Right kidney (tissue), 1 donor: ENCODE measurements at regions not wholly inside any gene's neighbourhood (a gene's known extent, or its start where the extent isn't known, plus 50 kb on each side); places are given as distances from the start of the nearest gene placed in this dataset.

Experiments
- DNase-seq: peaks from one replicate; pipeline ENCODE4 v3.0.0-alpha.2; 2016

DNA sequence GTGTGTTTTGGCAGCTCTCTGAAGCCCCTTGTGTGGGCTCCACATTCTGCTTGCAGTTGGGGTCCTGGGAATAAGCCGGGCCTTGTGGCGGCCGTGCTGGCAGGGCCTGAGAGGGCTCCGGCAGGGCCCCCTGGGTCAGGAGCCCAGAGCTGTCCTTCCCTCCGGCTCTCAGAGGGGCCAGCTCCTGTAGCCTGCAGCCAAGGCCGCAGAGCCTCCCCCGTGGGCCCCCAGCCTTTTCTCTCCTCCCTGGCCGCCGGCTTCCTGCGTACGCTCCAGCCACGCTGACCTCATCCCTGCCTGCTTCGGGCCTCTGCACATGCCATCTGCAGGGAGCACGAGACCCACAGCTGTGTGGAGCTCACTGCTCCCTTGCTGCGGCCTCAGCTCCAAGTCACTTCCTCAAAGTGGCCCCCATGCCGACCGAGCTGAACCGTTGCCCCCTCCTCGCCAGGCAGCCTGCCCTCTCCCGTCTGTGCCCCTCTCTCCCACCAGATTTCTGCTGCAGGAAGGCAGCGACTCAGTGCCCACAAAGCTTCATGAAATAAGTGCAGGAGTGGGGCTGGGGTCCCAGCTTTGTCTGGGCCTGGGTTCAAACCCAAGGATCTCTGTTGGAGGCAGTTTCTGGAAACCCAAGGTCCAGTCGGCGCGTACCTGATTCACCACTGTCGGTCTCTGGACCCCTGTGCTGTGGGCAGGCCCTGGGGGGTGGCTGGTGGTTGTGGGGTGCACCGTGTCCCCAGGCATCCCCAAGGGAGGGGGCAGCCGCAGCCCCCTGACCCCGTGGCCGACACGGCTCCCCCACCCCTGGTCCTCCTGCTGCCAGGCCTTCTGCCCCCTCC, 57.1 kb upstream of the NKX1-1 start:
- peak; percentile 37 for DNase-seq

GRCh38 chr4:1462768-1463075, 56.5 kb upstream of the NKX1-1 start:
- DNase-seq, result no peak

DNA sequence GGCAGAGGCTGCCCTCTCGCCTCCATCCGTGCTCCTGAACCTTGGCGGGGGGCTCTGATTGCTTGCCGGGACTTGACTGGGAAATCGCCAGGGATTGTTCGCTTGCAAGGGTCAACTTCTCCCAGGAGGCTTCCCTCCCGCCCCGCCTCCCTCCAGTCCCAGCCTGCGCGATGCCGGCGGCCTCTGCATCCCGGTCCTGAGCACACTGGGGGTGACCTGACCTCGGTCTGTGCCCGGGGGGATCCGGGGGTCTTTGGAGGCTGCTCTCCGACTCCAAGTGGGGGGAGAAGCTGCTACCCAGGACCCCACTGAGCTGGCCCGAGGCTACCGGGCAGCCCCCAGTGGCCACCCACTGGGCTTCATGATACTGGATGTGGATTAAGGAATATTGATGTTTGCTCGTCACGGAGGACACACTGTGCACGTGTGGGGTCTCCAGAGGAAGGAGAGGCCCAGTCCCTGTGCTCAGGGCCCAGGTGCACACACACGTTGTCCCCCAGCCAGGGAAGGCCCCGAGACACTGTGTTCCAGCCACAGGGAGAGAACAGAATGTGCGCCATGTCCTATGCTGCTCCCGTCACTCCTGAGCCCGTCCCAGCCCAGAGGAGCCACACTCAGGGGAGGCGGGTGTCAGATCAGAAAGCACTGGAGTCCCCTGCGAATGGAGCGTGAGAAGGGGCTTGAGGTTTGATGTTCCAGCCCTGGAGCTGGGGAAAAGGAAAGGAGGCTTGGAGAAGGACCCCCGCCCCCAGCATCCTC, 55.9 kb upstream of the NKX1-1 start:
- no peak for DNase-seq

DNA sequence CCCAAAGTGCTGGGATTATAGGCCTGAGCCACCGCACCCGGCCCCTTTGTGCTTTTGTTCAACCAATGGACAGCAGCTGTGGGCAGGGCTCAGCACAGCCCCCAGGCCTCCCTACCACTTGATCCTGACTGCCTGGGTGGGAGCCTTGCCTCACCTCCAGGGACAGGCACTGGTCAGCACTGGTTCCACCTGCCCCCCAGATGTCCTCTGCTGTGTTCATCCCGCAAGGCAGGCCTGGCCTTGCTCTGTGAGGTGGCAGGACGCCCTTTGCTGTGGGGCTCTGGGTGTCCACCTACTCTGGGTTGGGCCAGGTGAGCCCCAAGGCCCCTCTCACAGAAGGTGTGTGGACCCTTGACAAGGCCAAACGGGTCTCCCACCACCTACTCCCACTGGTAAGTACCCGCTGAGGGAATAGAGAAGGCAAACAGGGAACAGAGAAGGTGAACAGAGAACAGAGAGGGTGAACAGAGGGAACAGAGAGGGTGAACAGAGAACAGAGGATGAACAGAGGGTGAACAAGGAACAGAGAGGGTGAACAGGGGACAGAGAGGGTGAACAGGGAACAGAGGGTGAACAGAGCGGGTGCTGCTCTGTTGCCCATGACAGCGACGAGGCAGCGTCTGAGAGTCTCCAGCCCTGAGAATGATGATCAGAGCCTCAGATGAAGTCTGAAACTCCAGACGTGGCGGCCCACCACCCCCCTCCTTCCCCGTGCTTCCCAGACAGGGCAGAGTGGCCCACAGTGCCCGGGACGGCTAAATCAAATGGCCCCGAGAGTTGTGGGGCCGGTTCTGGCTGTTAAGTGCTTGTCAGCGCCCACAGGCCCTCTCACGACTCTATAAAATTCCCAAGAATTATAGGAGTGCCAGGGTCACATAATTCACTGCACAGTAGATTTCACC, 55.0 kb upstream of the NKX1-1 start:
- no peak for DNase-seq

DNA sequence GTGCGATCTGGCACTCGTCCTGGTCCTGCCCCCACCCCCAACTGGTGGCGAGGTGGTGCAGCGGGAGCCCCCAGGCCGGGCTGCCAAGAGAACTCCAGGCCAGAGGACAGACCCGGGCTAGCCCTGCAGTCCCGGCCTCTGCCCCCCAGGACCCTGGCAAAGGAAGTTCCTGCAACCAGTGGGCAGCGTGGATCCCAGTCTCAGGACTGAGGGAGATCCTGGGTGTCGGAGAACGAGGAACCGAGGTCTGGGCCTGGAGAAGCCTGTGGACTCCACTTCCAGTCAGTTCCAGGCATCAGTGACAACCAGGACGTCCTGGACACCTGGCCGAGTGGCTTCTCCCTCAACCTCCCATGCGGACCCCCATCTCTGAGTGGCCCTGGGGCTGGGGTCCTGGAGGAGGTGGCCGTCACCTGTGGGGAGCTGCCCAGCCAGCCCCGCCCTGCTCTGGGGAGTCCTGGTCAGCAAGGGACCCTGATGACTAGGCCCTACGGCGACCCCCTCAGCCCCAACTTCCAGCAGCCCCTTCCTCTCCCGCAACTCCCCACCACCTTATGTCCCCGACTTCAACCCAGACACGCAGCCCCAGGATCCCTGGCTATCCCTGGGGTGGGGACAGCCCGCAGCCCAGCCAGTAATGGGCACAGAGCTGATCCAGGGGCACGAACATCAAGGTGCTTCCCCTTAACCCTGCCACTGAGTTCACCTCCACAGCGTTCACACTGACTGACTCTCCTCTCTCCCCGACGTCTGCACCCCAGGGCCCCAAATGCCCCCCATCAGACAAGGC, 53.7 kb upstream of the NKX1-1 start:
- DNase-seq, result no peak

DNA sequence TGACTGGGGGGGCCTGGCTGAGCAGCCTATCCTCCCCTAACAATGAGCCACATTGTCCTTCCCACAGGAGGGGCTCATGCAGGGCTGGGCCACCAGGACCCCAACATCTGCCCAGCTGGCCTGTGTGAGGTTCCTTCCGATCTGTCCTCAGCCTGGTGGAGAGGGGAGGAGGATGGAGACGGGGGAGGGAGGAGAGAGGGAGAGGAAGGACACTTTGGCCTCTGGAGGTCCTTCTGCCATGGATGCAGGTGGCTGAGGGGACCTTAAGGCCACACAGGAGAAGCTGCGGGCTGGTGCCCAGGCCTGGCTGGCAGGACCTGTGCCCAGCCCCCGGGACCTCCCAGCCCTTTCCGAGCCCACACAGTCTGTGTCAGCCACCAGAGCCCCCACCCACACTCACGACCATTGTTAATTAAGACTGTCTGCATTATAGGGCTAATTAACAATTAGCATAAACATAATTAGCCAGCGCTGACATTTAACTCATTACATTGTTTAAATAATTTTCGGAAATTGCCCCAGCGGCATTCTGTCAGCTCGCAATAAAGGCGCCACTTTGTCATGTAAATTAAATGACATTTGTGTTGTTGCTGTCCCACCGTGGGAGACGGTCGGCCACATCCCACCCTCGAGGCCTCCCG, 53.0 kb upstream of the NKX1-1 start:
- no peak for DNase-seq

GRCh38 chr4:1458581-1458980, 52.3 kb upstream of the NKX1-1 start:
- DNase-seq, result no peak
